Stimulated activated naive CD8-positive, alpha-beta T cell treated with anti-CD3 and anti-CD28 coated beads, Interleukin-15, Interleukin-2, amounts not matched to agents 100 ng/mL and 50 ng/mL, for 24 hours (primary cell): ENCODE measurements at regions not wholly inside any gene's neighbourhood (a gene's known extent, or its start where the extent isn't known, plus 50 kb on each side); places are given as distances from the start of the nearest gene placed in this dataset.
"Not testable (repeated sequence)": the region's sequence is repeated elsewhere in the genome, so short reads cannot be mapped to it uniquely, and the experiment has no call there.

Source experiments
- H3K27ac Mint-ChIP-seq: one replicate; pipeline ENCODE4 v1.8.0; 2021; ENCODE audit warnings: mild to moderate bottlenecking, mixed read lengths
- H3K27me3 Mint-ChIP-seq: one replicate; pipeline ENCODE4 v1.8.0; 2021; ENCODE audit warnings: mixed read lengths
- H3K36me3 Mint-ChIP-seq: one replicate; pipeline ENCODE4 v1.8.0; 2021; ENCODE audit warnings: low read depth, mixed read lengths
- H3K4me1 Mint-ChIP-seq: one replicate; pipeline ENCODE4 v1.8.0; 2021; ENCODE audit warnings: low read depth, mixed read lengths
- H3K4me3 Mint-ChIP-seq: one replicate; pipeline ENCODE4 v1.8.0; 2021; ENCODE audit warnings: mild to moderate bottlenecking, mixed read lengths
- H3K9me3 Mint-ChIP-seq: one replicate; pipeline ENCODE4 v1.8.0; 2021; ENCODE audit warnings: mixed read lengths

- Mint-ChIP-seq H3K27ac (no peak overlapping the region), H3K4me3 (no peak overlapping the region), H3K36me3 (no peaks in the 10 kb centered on the region), H3K4me1 (no peaks in the 10 kb centered on the region), H3K9me3 (no peaks in the 10 kb centered on the region), H3K27me3 (peaks cover 9% of the 10 kb centered on the region)
Measured at GRCh38 chr12:59393506-59393905, 202.3 kb upstream of the SLC16A7 start.

- no peak overlapping the region for H3K27ac Mint-ChIP-seq
- H3K27me3 Mint-ChIP-seq, result peaks cover 21% of the 10 kb centered on the region
- no peaks in the 10 kb centered on the region for H3K9me3 Mint-ChIP-seq
- H3K4me3 Mint-ChIP-seq, result no peak overlapping the region
- no peaks in the 10 kb centered on the region for H3K4me1 Mint-ChIP-seq
- H3K36me3 Mint-ChIP-seq, result no peaks in the 10 kb centered on the region
Measured at GRCh38 chr12:59389968-59390576, 205.8 kb upstream of the SLC16A7 start.

GRCh38 chr12:59388694-59389093 lies 207.1 kb upstream of the SLC16A7 start:
- Mint-ChIP-seq H3K9me3 (no peaks in the 10 kb centered on the region), H3K27me3 (peaks cover 21% of the 10 kb centered on the region), H3K27ac (no peak overlapping the region), H3K36me3 (no peaks in the 10 kb centered on the region), H3K4me3 (no peak overlapping the region), H3K4me1 (no peaks in the 10 kb centered on the region)

- Mint-ChIP-seq H3K4me1 (no peaks in the 10 kb centered on the region), H3K36me3 (no peaks in the 10 kb centered on the region), H3K27me3 (peaks cover 21% of the 10 kb centered on the region), H3K27ac (no peak overlapping the region), H3K9me3 (no peaks in the 10 kb centered on the region), H3K4me3 (no peak overlapping the region)
Measured at GRCh38 chr12:59388176-59388575, 207.7 kb upstream of the SLC16A7 start.

- Mint-ChIP-seq H3K4me3 (no peak overlapping the region), H3K27me3 (peaks cover 19% of the 10 kb centered on the region), H3K36me3 (no peaks in the 10 kb centered on the region), H3K9me3 (no peaks in the 10 kb centered on the region), H3K4me1 (no peaks in the 10 kb centered on the region), H3K27ac (no peak overlapping the region)
Measured at GRCh38 chr12:59386236-59386635, 209.6 kb upstream of the SLC16A7 start.

- Mint-ChIP-seq H3K4me3 (no peak overlapping the region), H3K27me3 (peaks cover 12% of the 10 kb centered on the region), H3K27ac (no peak overlapping the region), H3K9me3 (no peaks in the 10 kb centered on the region), H3K4me1 (no peaks in the 10 kb centered on the region), H3K36me3 (no peaks in the 10 kb centered on the region)
Measured at GRCh38 chr12:59383079-59383822, 212.6 kb upstream of the SLC16A7 start.

GRCh38 chr12:59382282-59383078 lies 213.3 kb upstream of the SLC16A7 start:
- Mint-ChIP-seq H3K27ac (no peak overlapping the region), H3K4me1 (no peaks in the 10 kb centered on the region), H3K36me3 (no peaks in the 10 kb centered on the region), H3K27me3 (peaks cover 5% of the 10 kb centered on the region), H3K4me3 (no peak overlapping the region), H3K9me3 (no peaks in the 10 kb centered on the region)

- Mint-ChIP-seq H3K27me3 (no peaks in the 10 kb centered on the region), H3K27ac (no peak overlapping the region), H3K4me3 (no peak overlapping the region), H3K9me3 (no peaks in the 10 kb centered on the region), H3K4me1 (no peaks in the 10 kb centered on the region), H3K36me3 (no peaks in the 10 kb centered on the region)
Measured at GRCh38 chr12:59381106-59381505, 214.7 kb upstream of the SLC16A7 start.

- Mint-ChIP-seq H3K9me3 (no peaks in the 10 kb centered on the region), H3K4me3 (no peak overlapping the region), H3K36me3 (no peaks in the 10 kb centered on the region), H3K4me1 (no peaks in the 10 kb centered on the region), H3K27me3 (peaks cover 5% of the 10 kb centered on the region), H3K27ac (no peak overlapping the region)
Measured at GRCh38 chr12:59375633-59376032, 220.2 kb upstream of the SLC16A7 start.

GRCh38 chr12:59374783-59375182 lies 221.0 kb upstream of the SLC16A7 start:
- H3K4me1 Mint-ChIP-seq, result no peaks in the 10 kb centered on the region
- peaks cover 5% of the 10 kb centered on the region for H3K27me3 Mint-ChIP-seq
- H3K9me3 Mint-ChIP-seq, result no peaks in the 10 kb centered on the region
- no peak overlapping the region for H3K27ac Mint-ChIP-seq
- H3K36me3 Mint-ChIP-seq, result no peaks in the 10 kb centered on the region
- no peak overlapping the region for H3K4me3 Mint-ChIP-seq

- H3K9me3 Mint-ChIP-seq, result no peaks in the 10 kb centered on the region
- H3K4me3 Mint-ChIP-seq, result no peak overlapping the region
- H3K36me3 Mint-ChIP-seq, result no peaks in the 10 kb centered on the region
- no peaks in the 10 kb centered on the region for H3K4me1 Mint-ChIP-seq
- no peak overlapping the region for H3K27ac Mint-ChIP-seq
- peaks cover 5% of the 10 kb centered on the region for H3K27me3 Mint-ChIP-seq
Measured at GRCh38 chr12:59372956-59373355, 222.9 kb upstream of the SLC16A7 start.

- Mint-ChIP-seq H3K36me3 (no peaks in the 10 kb centered on the region), H3K27ac (no peak overlapping the region), H3K9me3 (no peaks in the 10 kb centered on the region), H3K27me3 (peaks cover 5% of the 10 kb centered on the region), H3K4me3 (no peak overlapping the region), H3K4me1 (no peaks in the 10 kb centered on the region)
Measured at GRCh38 chr12:59370933-59371332, 224.9 kb upstream of the SLC16A7 start.

GRCh38 chr12:59365133-59365532 lies 230.7 kb upstream of the SLC16A7 start:
- H3K4me1 Mint-ChIP-seq, result no peaks in the 10 kb centered on the region
- no peaks in the 10 kb centered on the region for H3K36me3 Mint-ChIP-seq
- no peaks in the 10 kb centered on the region for H3K27me3 Mint-ChIP-seq
- H3K9me3 Mint-ChIP-seq, result no peaks in the 10 kb centered on the region
- no peak overlapping the region for H3K27ac Mint-ChIP-seq
- H3K4me3 Mint-ChIP-seq, result no peak overlapping the region

GRCh38 chr12:59357811-59358210 lies 238.0 kb upstream of the SLC16A7 start:
- Mint-ChIP-seq H3K4me3 (no peak overlapping the region), H3K36me3 (no peaks in the 10 kb centered on the region), H3K4me1 (no peaks in the 10 kb centered on the region), H3K27ac (no peak overlapping the region), H3K9me3 (no peaks in the 10 kb centered on the region), H3K27me3 (peaks cover 4% of the 10 kb centered on the region)

GRCh38 chr12:59346248-59346647 lies 249.6 kb upstream of the SLC16A7 start:
- H3K4me1 Mint-ChIP-seq, H3K27ac Mint-ChIP-seq, H3K36me3 Mint-ChIP-seq, H3K4me3 Mint-ChIP-seq, H3K27me3 Mint-ChIP-seq, H3K9me3 Mint-ChIP-seq: not testable (repeated sequence)
